Astrocyte (in vitro differentiated cells and primary cell): ENCODE measurements at regions not wholly inside any gene's neighbourhood (a gene's known extent, or its start where the extent isn't known, plus 50 kb on each side); places are given as distances from the start of the nearest gene placed in this dataset.

Experiments
- CTCF ChIP-seq: IDR thresholded peaks from 2 replicates; pipeline ENCODE4 v1.5.1; 2011; ENCODE audit warnings: low read depth, mild to moderate bottlenecking, inconsistent platforms, low read length, moderate library complexity; ENCODE audit not compliant: insufficient read depth
- EZH2 ChIP-seq: IDR thresholded peaks from 2 replicates; pipeline ENCODE4 v1.6.1; 2012; ENCODE audit warnings: mild to moderate bottlenecking, low read length, inconsistent platforms; ENCODE audit not compliant: insufficient read depth

GRCh38 chr1:63032171-63032570 is 248.2 kb downstream of the ATG4C start:
- TF ChIP-seq CTCF (no peak), EZH2 (no peak)
